CD4-positive, alpha-beta T cell (primary cell): ENCODE measurements at regions not wholly inside any gene's neighbourhood (a gene's known extent, or its start where the extent isn't known, plus 50 kb on each side); places are given as distances from the start of the nearest gene placed in this dataset.
A peak's percentile ranks its signal among the peaks of the same experiment; 100 is the strongest.

Source experiments
- ATAC-seq: fragments of 200-7000 bp; cut with Tn5 transposase; one replicate; pipeline ENCODE4 v1.10.0; 2022; ENCODE audit warnings: mild to moderate bottlenecking; ENCODE audit not compliant: poor library complexity
- CTCF ChIA-PET: fragments of 350-600 bp; sonication (Branson Sonifier 250); formaldehyde crosslinking; loops from one replicate; lab custom pipeline; 2021; ENCODE audit warnings: antibody characterized with exemption, inconsistent platforms; lab: Charles Lee
- POLR2A ChIA-PET: fragments of 350-600 bp; sonication (Branson Sonifier 250); formaldehyde crosslinking; loops from one replicate; lab custom pipeline; 2021; ENCODE audit warnings: antibody characterized with exemption, inconsistent platforms; lab: Charles Lee
- DNase-seq, 14 experiments: peaks; one replicate each; pipeline ENCODE4 v3.0.0-alpha.2; 2013 to 2020; ENCODE audit warnings: mixed read lengths in 2 of 14
- H3K27ac ChIP-seq, 2 donors: one replicate each; pipeline versions ENCODE4 v1.5.1 to v1.7.0; 2013; ENCODE audit warnings: low read length in 2 of 2, low read depth in 1 of 2, mild to moderate bottlenecking in 1 of 2
- H3K27me3 ChIP-seq, 2 experiments: 1 replicate in 1 of 2; 2 replicates in 1 of 2; pipeline versions ENCODE4 v1.6.1 to v1.7.0; 2013; ENCODE audit warnings: low read length in 2 of 2, control low read depth in 1 of 2, mild to moderate bottlenecking in 1 of 2, moderate library complexity in 1 of 2; ENCODE audit not compliant: insufficient read depth in 2 of 2, control insufficient read depth in 1 of 2
- H3K36me3 ChIP-seq: one replicate; pipeline ENCODE4 v1.6.1; 2013; ENCODE audit warnings: low read length, control low read depth; ENCODE audit not compliant: insufficient read depth
- H3K4me1 ChIP-seq: one replicate; pipeline ENCODE4 v1.6.1; 2013; ENCODE audit warnings: low read length, control low read depth; ENCODE audit not compliant: insufficient read depth
- H3K4me3 ChIP-seq: one replicate; pipeline ENCODE4 v1.5.1; 2013; ENCODE audit warnings: mild to moderate bottlenecking, low read length, moderate library complexity
- H3K9me3 ChIP-seq, 2 experiments: 1 replicate in 1 of 2; 2 replicates in 1 of 2; pipeline versions ENCODE4 v1.6.1 to v1.7.0; 2013; ENCODE audit warnings: low read length in 2 of 2, mild to moderate bottlenecking in 2 of 2, control low read depth in 1 of 2, moderate library complexity in 1 of 2; ENCODE audit not compliant: control insufficient read depth in 1 of 2, insufficient read depth in 1 of 2
- H3K27ac Mint-ChIP-seq: one replicate; pipeline ENCODE4 v1.8.0; 2020; ENCODE audit warnings: mixed read lengths
- H3K27me3 Mint-ChIP-seq: one replicate; pipeline ENCODE4 v1.8.0; 2021; ENCODE audit warnings: mixed read lengths
- H3K36me3 Mint-ChIP-seq: one replicate; pipeline ENCODE4 v1.8.0; 2021; ENCODE audit warnings: low read depth, mixed read lengths
- H3K4me1 Mint-ChIP-seq: one replicate; pipeline ENCODE4 v1.8.0; 2021; ENCODE audit warnings: low read depth, mixed read lengths
- H3K4me3 Mint-ChIP-seq: one replicate; pipeline ENCODE4 v1.8.0; 2020; ENCODE audit warnings: mild to moderate bottlenecking, mixed read lengths
- H3K9me3 Mint-ChIP-seq: one replicate; pipeline ENCODE4 v1.8.0; 2020; ENCODE audit warnings: mixed read lengths
- intact Hi-C, 2 experiments: fragments of 100-400 bp; cut with DNase I in 1 of 2; cut with micrococcal nuclease in 1 of 2; formaldehyde crosslinking; loops; one replicate each; pipeline versions ENCODE4 v1.15.1 to v1.9.0; 2023 to 2025; cut with DNase I, micrococcal nuclease
- TF ChIP-seq, protein P1 (sequence below): fragments of 200-600 bp; IDR thresholded peaks from one replicate; pipeline ENCODE4 v1.8.0; 2022; ENCODE audit warnings: antibody characterized with exemption, mild to moderate bottlenecking

DNA sequence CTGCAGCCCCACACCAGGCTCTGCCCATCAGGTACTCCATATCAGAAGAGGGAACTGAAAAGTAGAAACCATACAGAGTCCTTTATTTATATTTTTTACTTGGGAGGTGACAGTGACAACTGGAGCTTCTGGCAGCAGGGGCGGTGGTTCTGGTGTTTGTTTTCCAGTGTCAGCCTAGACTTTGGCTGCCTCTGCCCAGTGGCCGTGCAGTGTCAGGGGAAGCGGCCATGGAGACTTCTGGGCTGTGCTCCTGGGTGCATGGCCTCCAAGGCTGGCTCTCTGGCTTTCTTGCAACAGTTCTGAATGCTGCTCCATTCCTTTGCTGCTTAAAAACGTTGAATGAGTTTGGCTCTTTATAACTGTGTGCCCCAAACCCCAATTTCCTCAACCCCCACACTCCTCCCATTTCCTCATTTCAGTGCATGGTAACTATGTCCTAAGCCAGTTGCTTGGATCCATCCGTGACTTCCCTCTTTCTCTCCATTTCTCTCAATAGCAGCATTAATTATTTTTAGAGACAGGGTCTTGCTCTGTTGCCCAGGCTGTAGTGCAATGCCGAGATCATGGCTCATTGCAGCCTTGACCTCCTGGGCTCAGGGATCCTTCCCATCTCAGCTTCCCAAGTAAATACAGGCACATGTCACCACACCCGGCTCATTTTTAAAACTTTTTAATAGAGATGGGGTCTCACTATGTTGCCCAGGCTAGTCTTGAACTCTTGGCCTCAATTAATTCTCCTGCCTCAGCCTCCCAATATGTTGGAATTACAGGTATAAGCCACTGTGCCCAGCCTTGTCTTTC, 141.1 kb upstream of the SGK1 start:
- peaks cover 4% of the 10 kb centered on the region for H3K4me1 Mint-ChIP-seq
- ChIA-PET POLR2A (no interaction called here), CTCF (no interaction called here)
- H3K9me3 ChIP-seq, result no peaks in the 10 kb centered on the region
- peaks cover 3% of the 10 kb centered on the region for H3K4me1 ChIP-seq
- H3K36me3 Mint-ChIP-seq, result no peaks in the 10 kb centered on the region
- no peak overlapping the region for H3K27ac ChIP-seq
- intact Hi-C loops, result no loop called here
- no peak overlapping the region for H3K4me3 Mint-ChIP-seq
- H3K27me3 Mint-ChIP-seq, result no peaks in the 10 kb centered on the region
- no peaks in the 10 kb centered on the region for H3K9me3 Mint-ChIP-seq
- H3K27me3 ChIP-seq, result no peaks in the 10 kb centered on the region
- ATAC-seq (no peak), DNase-seq (no peak)
- TF ChIP-seq, protein P1, sequence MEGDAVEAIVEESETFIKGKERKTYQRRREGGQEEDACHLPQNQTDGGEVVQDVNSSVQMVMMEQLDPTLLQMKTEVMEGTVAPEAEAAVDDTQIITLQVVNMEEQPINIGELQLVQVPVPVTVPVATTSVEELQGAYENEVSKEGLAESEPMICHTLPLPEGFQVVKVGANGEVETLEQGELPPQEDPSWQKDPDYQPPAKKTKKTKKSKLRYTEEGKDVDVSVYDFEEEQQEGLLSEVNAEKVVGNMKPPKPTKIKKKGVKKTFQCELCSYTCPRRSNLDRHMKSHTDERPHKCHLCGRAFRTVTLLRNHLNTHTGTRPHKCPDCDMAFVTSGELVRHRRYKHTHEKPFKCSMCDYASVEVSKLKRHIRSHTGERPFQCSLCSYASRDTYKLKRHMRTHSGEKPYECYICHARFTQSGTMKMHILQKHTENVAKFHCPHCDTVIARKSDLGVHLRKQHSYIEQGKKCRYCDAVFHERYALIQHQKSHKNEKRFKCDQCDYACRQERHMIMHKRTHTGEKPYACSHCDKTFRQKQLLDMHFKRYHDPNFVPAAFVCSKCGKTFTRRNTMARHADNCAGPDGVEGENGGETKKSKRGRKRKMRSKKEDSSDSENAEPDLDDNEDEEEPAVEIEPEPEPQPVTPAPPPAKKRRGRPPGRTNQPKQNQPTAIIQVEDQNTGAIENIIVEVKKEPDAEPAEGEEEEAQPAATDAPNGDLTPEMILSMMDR, result no peak
- H3K4me3 ChIP-seq, result no peak overlapping the region
- no peak overlapping the region for H3K27ac Mint-ChIP-seq
- no peaks in the 10 kb centered on the region for H3K36me3 ChIP-seq

DNA sequence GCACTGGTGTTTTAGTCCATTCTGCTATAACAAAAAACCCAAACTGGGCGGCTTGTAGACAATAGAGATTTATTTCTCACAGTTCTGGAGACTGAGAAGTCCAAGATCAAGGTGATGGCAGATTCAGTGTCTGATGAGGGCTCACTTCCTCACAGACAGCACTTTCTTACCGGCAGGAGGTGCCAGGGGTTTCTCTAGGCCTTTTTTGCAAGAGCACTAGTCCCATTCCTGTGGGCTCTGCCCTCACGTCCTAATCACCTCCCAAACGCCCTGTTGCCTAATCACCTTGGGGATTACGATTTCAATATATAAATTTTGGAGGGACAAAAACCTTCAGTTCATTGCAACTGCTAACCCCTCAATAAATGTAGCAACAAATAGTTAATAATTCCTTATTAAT, 140.0 kb upstream of the SGK1 start:
- Mint-ChIP-seq H3K9me3 (no peaks in the 10 kb centered on the region), H3K27me3 (no peaks in the 10 kb centered on the region)

DNA sequence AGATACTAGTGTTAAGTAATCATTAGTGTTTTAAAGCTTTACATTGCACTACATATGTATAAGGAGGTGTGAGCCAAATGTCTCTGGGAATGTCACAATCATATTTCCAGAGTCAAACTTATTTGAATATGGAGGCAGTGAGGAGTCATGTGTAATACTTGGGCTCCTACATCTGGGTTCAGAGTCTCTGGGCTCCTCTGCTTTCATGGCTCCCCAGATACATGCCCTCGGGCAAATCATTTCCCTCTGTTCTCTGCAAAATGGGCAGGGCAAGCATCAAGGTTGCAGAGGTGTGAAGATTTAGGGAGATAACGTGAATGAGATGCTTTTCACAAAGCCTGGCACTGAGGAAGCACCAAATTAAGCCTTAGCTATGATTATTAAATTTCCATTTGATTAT, 138.3 kb upstream of the SGK1 start:
- ChIA-PET POLR2A (no interaction called here), CTCF (no interaction called here)
- DNase-seq, result peak in 4 of 14 experiments; percentile 1 to 64 (median 50)
- H3K4me3 ChIP-seq, result no peak overlapping the region
- no peaks in the 10 kb centered on the region for H3K27me3 Mint-ChIP-seq
- H3K27ac ChIP-seq, result no peak overlapping the region
- no peaks in the 10 kb centered on the region for H3K36me3 ChIP-seq
- peaks cover 3% of the 10 kb centered on the region for H3K4me1 ChIP-seq
- H3K9me3 Mint-ChIP-seq, result no peaks in the 10 kb centered on the region
- intact Hi-C loops, result no loop called here
- no peak for ATAC-seq
- no peaks in the 10 kb centered on the region for H3K27me3 ChIP-seq
- no peaks in the 10 kb centered on the region for H3K9me3 ChIP-seq
- TF ChIP-seq, protein P1, result no peak
- H3K4me3 Mint-ChIP-seq, result no peak overlapping the region
- peaks cover 4% of the 10 kb centered on the region for H3K4me1 Mint-ChIP-seq
- no peak overlapping the region for H3K27ac Mint-ChIP-seq
- no peaks in the 10 kb centered on the region for H3K36me3 Mint-ChIP-seq

More for the DNA sequence above, 140.0 kb upstream of the SGK1 start:
- Mint-ChIP-seq H3K4me3 (no peak overlapping the region), H3K36me3 (no peaks in the 10 kb centered on the region), H3K27ac (no peak overlapping the region), H3K4me1 (peaks cover 4% of the 10 kb centered on the region)
- no peak for DNase-seq
- Histone ChIP-seq H3K36me3 (no peaks in the 10 kb centered on the region), H3K27ac (no peak overlapping the region), H3K4me1 (peaks cover 3% of the 10 kb centered on the region), H3K4me3 (no peak overlapping the region), H3K9me3 (no peaks in the 10 kb centered on the region), H3K27me3 (no peaks in the 10 kb centered on the region)
- ChIA-PET CTCF (no interaction called here), POLR2A (no interaction called here)
- ATAC-seq, result no peak
- intact Hi-C loops, result no loop called here
- TF ChIP-seq, protein P1, result no peak
